ENCODE measurements at regions not wholly inside any gene's neighbourhood (a gene's known extent, or its start where the extent isn't known, plus 50 kb on each side); places are given as distances from the start of the nearest gene placed in this dataset.

DNA sequence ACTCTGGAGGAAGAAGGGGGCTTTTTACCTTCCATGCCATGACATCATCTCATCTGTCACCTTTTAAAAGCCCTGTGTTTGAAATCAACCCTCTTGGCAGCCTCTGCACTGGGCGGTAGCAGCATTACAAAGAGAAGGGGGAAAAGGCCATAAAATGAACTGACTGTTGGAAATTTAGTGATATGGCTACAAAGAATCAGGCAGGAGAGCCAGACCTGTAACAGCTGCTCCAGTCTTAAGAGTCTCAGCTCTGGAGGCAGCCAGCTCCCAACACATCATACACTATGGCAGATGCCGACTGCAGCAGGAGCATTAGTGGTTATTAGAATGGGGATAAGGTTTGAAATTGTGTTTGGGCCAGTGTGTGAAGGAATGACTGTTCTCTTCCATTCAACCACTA, 257.5 kb downstream of the DMAC1 start:
- WGBS (ENCODE audit: low lambda C conversion rate): 0% methylated on average over 2 of the region's 2 CpGs
- ATAC-seq: no peak
- ChIA-PET POLR2A (no interaction called here), CTCF (ENCODE audit: low intra/inter-chr PET ratio, low total read pairs) (no interaction called here)
- TF ChIP-seq ONECUT2 (CRISPR knock-in tag; IDR thresholded peaks at IDR 0.05) (no peak), ATF7 (IDR thresholded peaks at IDR 0.05) (0 out of 2 replicates have a peak, but pooled peaks have one; percentile 26), ATF7 (CRISPR knock-in tag; IDR thresholded peaks at IDR 0.05) (no peak)
- Histone ChIP-seq H2AFZ (ENCODE audit: low read length) (no peak overlapping the region), H3K4me3 (replicated peaks in 1 of 3; ENCODE audit: insufficient read depth in 1 of 3, low read depth in 2 of 3, low read length in 3 of 3) (no peak overlapping the region), H3K9ac (ENCODE audit: insufficient read depth, low read depth, low read length) (no peak overlapping the region), H4K20me1 (ENCODE audit: insufficient read depth, low read length) (no peaks in the 10 kb centered on the region), H3K4me1 (ENCODE audit: insufficient read depth, low read length) (no peaks in the 10 kb centered on the region), H3K36me3 (replicated peaks in 1 of 2; ENCODE audit: control insufficient read depth in 1 of 2, insufficient read depth in 2 of 2, low read length in 2 of 2) (no peaks in the 10 kb centered on the region), H3K4me2 (ENCODE audit: low read depth, low read length) (no peak overlapping the region), H3K27me3 (ENCODE audit: control insufficient read depth in 1 of 2, insufficient read depth in 2 of 2, low read length in 2 of 2) (no peaks in the 10 kb centered on the region), H3K9me3 (ENCODE audit: low read length) (no peaks in the 10 kb centered on the region), H3K27ac (ENCODE audit: extremely low read length, insufficient read depth, low read length) (no peak overlapping the region), H3K79me2 (ENCODE audit: insufficient read depth, low read length) (no peaks in the 10 kb centered on the region)
- FAIRE-seq: no peak
- DNase-seq (ENCODE audit: low spot score): no peak
- intact Hi-C loops (cut with micrococcal nuclease; ENCODE audit: unreplicated experiment) (no loop called here), in situ Hi-C loops (cut with HindIII; ENCODE audit: extremely low pct_ligation_motif_present, low pct_unique_long_range_greater_than_20kb) (loop anchor here (25.0 kb wide), 1 partner anchor 630 kb away; no protein-coding TSS in a partner anchor)
- no TSS peak for BruUV-seq (replicated peaks)

- TF ChIP-seq PAF1 (CRISPR knock-in tag; IDR thresholded peaks at IDR 0.05): no peak
- peak; percentile 40 for TF ChIP-seq TEAD3 (CRISPR knock-in tag; optimal IDR thresholded peaks at IDR 0.05; ENCODE audit: borderline replicate concordance)
- peak; percentile 84 for TF ChIP-seq CTCF (CRISPR knock-in tag; IDR thresholded peaks at IDR 0.05)
- TF ChIP-seq XRCC5 (optimal IDR thresholded peaks at IDR 0.05; ENCODE audit: low read length): peak; percentile 28
- TF ChIP-seq RAD21 (CRISPR knock-in tag; IDR thresholded peaks at IDR 0.05): 0 out of 2 replicates have a peak, but pooled peaks have one; percentile 28
- TF ChIP-seq ZFX (CRISPR knock-in tag; IDR thresholded peaks at IDR 0.05; ENCODE audit: low read depth): 0 out of 2 replicates have a peak, but pooled peaks have one; percentile 23
- peak; percentile 62; the same call in 1 of the 2 replicates for TF ChIP-seq SMC3 (IDR thresholded peaks at IDR 0.05; ENCODE audit: low read length)
- peak; percentile 73 for TF ChIP-seq STAG1 (CRISPR knock-in tag; IDR thresholded peaks at IDR 0.05)
- no peak for TF ChIP-seq ZFP62 (CRISPR knock-in tag; IDR thresholded peaks at IDR 0.05)
- TF ChIP-seq GLMP (CRISPR knock-in tag; IDR thresholded peaks at IDR 0.05; ENCODE audit: borderline replicate concordance): no peak
- TF ChIP-seq, protein P1, sequence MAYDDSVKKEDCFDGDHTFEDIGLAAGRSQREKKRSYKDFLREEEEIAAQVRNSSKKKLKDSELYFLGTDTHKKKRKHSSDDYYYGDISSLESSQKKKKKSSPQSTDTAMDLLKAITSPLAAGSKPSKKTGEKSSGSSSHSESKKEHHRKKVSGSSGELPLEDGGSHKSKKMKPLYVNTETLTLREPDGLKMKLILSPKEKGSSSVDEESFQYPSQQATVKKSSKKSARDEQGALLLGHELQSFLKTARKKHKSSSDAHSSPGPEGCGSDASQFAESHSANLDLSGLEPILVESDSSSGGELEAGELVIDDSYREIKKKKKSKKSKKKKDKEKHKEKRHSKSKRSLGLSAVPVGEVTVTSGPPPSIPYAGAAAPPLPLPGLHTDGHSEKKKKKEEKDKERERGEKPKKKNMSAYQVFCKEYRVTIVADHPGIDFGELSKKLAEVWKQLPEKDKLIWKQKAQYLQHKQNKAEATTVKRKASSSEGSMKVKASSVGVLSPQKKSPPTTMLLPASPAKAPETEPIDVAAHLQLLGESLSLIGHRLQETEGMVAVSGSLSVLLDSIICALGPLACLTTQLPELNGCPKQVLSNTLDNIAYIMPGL (CRISPR knock-in tag; IDR thresholded peaks at IDR 0.05; ENCODE audit: borderline replicate concordance in 1 of 2, low read depth in 1 of 2): 0 out of 4 replicates have a peak, but pooled peaks of 1 of the 2 experiments have one; percentile 27
- Histone ChIP-seq H3K4me1 (ENCODE audit: insufficient read depth, low read length) (no peaks in the 10 kb centered on the region), H3K36me3 (replicated peaks in 1 of 2; ENCODE audit: control insufficient read depth in 1 of 2, insufficient read depth in 2 of 2, low read length in 2 of 2) (no peaks in the 10 kb centered on the region), H3K27me3 (ENCODE audit: control insufficient read depth in 1 of 2, insufficient read depth in 2 of 2, low read length in 2 of 2) (no peaks in the 10 kb centered on the region), H3K4me3 (replicated peaks in 1 of 3; ENCODE audit: insufficient read depth in 1 of 3, low read depth in 2 of 3, low read length in 3 of 3) (no peak overlapping the region), H3K79me2 (ENCODE audit: insufficient read depth, low read length) (no peaks in the 10 kb centered on the region), H4K20me1 (ENCODE audit: insufficient read depth, low read length) (no peaks in the 10 kb centered on the region), H2AFZ (ENCODE audit: low read length) (no peak overlapping the region), H3K27ac (ENCODE audit: extremely low read length, insufficient read depth, low read length) (no peak overlapping the region), H3K9ac (ENCODE audit: insufficient read depth, low read depth, low read length) (no peak overlapping the region), H3K9me3 (ENCODE audit: low read length) (no peaks in the 10 kb centered on the region), H3K4me2 (ENCODE audit: low read depth, low read length) (no peak overlapping the region)
- ATAC-seq (peak; percentile 96), FAIRE-seq (peak; percentile 74), DNase-seq (ENCODE audit: low spot score) (peak; percentile 45)
- intact Hi-C loops (cut with micrococcal nuclease; ENCODE audit: unreplicated experiment) (loop anchor here (1.0 to 5.0 kb wide), 5 partner anchors 263 to 709 kb away; no protein-coding TSS in a partner anchor), in situ Hi-C loops (cut with HindIII; ENCODE audit: extremely low pct_ligation_motif_present, low pct_unique_long_range_greater_than_20kb) (loop anchor here (25.0 kb wide), 1 partner anchor 624 kb away; no protein-coding TSS in a partner anchor)
- BruUV-seq (replicated peaks): no TSS peak
- CTCF ChIA-PET (ENCODE audit: low intra/inter-chr PET ratio, low total read pairs): interaction anchor here (1.1 to 1.5 kb wide), 2 partner anchors 134 to 484 kb away, joined by 3 to 5 read pairs; no protein-coding TSS in a partner anchor
- 0% methylated on average over 1 of the region's 4 CpGs for WGBS (ENCODE audit: low lambda C conversion rate)
- POLR2A ChIA-PET: no interaction called here
Measured at GRCh38 chr9:7536310-7536939, 263.2 kb downstream of the DMAC1 start.

Measured in HepG2 (cell line).